Sigmoid colon (tissue), 4 donors: ENCODE measurements at regions not wholly inside any gene's neighbourhood (a gene's known extent, or its start where the extent isn't known, plus 50 kb on each side); places are given as distances from the start of the nearest gene placed in this dataset.

Experiments used
- CTCF ChIP-seq, 4 experiments: fragments of 450-650 bp in 3 of 4; fragments of 200-600 bp in 1 of 4; IDR thresholded peaks; one replicate each; pipeline ENCODE4 v1.5.1; 2016 to 2019; ENCODE audit warnings: antibody characterized with exemption in 4 of 4, mild to moderate bottlenecking in 3 of 4, moderate library complexity in 2 of 4
- EP300 ChIP-seq, 4 donors: sonication (generic); formaldehyde crosslinking; IDR thresholded peaks; one replicate each; pipeline ENCODE4 v1.6.1; 2017; ENCODE audit warnings: antibody characterized with exemption in 4 of 4
- POLR2A ChIP-seq, 2 donors: fragments of 450-650 bp; IDR thresholded peaks; one replicate each; pipeline ENCODE4 v1.6.1; 2016; ENCODE audit warnings: antibody characterized with exemption in 2 of 2, mild to moderate bottlenecking in 2 of 2, moderate library complexity in 2 of 2
- POLR2AphosphoS5 ChIP-seq, 4 donors: sonication (generic); formaldehyde crosslinking; IDR thresholded peaks; one replicate each; pipeline ENCODE4 v1.6.1; 2017; ENCODE audit warnings: antibody characterized with exemption in 4 of 4

GRCh38 chr5:51109786-51110410 lies 273.4 kb upstream of the ISL1 start:
- TF ChIP-seq CTCF (IDR thresholded peaks at IDR 0.05), result no peak
- TF ChIP-seq POLR2A (IDR thresholded peaks at IDR 0.05), result no peak
- no peak for TF ChIP-seq POLR2AphosphoS5 (IDR thresholded peaks at IDR 0.05)
- no peak for TF ChIP-seq EP300 (IDR thresholded peaks at IDR 0.05)
